ENCODE measurements at regions not wholly inside any gene's neighbourhood (a gene's known extent, or its start where the extent isn't known, plus 50 kb on each side); places are given as distances from the start of the nearest gene placed in this dataset.
A peak's percentile ranks its signal among the peaks of the same experiment; 100 is the strongest.

- no peak for DNase-seq (ENCODE audit: low read depth)
Measured at GRCh38 chr5:113800686-113801085, 287.2 kb downstream of the YTHDC2 start.

GRCh38 chr5:113804264-113804663 is 290.8 kb downstream of the YTHDC2 start:
- no peak for DNase-seq (ENCODE audit: low read depth)

- DNase-seq (ENCODE audit: low read depth) = no peak
Measured at GRCh38 chr5:113804943-113805342, 291.4 kb downstream of the YTHDC2 start.

- peak; percentile 39 for DNase-seq (ENCODE audit: low read depth)
Measured at GRCh38 chr5:113806250-113806649, 292.8 kb downstream of the YTHDC2 start.

GRCh38 chr5:113806904-113807303 is 293.4 kb downstream of the YTHDC2 start:
- peak; percentile 8 for DNase-seq (ENCODE audit: low read depth)

GRCh38 chr5:113807427-113807991 is 294.0 kb downstream of the YTHDC2 start:
- DNase-seq (ENCODE audit: low read depth) = peak; percentile 18

GRCh38 chr5:113808956-113809355 is 295.5 kb downstream of the YTHDC2 start:
- DNase-seq (ENCODE audit: low read depth) = no peak

GRCh38 chr5:113809626-113810025 is 296.1 kb downstream of the YTHDC2 start:
- no peak for DNase-seq (ENCODE audit: low read depth)

GRCh38 chr5:113813466-113813865 is 300.0 kb downstream of the YTHDC2 start:
- no peak for DNase-seq (ENCODE audit: low read depth)

- no peak for DNase-seq (ENCODE audit: low read depth)
Measured at GRCh38 chr5:113817683-113818082, 304.2 kb downstream of the YTHDC2 start.

GRCh38 chr5:113823696-113824095 is 310.2 kb downstream of the YTHDC2 start:
- no peak for DNase-seq (ENCODE audit: low read depth)

GRCh38 chr5:113824307-113824706 is 310.8 kb downstream of the YTHDC2 start:
- no peak for DNase-seq (ENCODE audit: low read depth)

- no peak for DNase-seq (ENCODE audit: low read depth)
Measured at GRCh38 chr5:113825176-113825575, 311.7 kb downstream of the YTHDC2 start.

GRCh38 chr5:113846941-113847340 is 333.4 kb downstream of the YTHDC2 start:
- no peak for DNase-seq (ENCODE audit: low read depth)

- no peak for DNase-seq (ENCODE audit: low read depth)
Measured at GRCh38 chr5:113864437-113864836, 350.9 kb downstream of the YTHDC2 start.

- DNase-seq (ENCODE audit: low read depth) = no peak
Measured at GRCh38 chr5:113866763-113867162, 353.3 kb downstream of the YTHDC2 start.

GRCh38 chr5:113869611-113870010 is 356.1 kb downstream of the YTHDC2 start:
- no peak for DNase-seq (ENCODE audit: low read depth)

- DNase-seq (ENCODE audit: low read depth) = no peak
Measured at GRCh38 chr5:113871972-113872371, 358.5 kb downstream of the YTHDC2 start.

GRCh38 chr5:113875096-113875495 is 361.6 kb downstream of the YTHDC2 start:
- DNase-seq (ENCODE audit: low read depth) = no peak

- no peak for DNase-seq (ENCODE audit: low read depth)
Measured at GRCh38 chr5:113891491-113891890, 378.0 kb downstream of the YTHDC2 start.

GRCh38 chr5:113896789-113897188 is 383.3 kb downstream of the YTHDC2 start:
- DNase-seq (ENCODE audit: low read depth) = no peak

- DNase-seq (ENCODE audit: low read depth) = no peak
Measured at GRCh38 chr5:113897748-113898147, 384.3 kb downstream of the YTHDC2 start.

- DNase-seq (ENCODE audit: low read depth) = no peak
Measured at GRCh38 chr5:113900141-113900540, 386.6 kb downstream of the YTHDC2 start.

GRCh38 chr5:113900816-113901215 is 387.3 kb downstream of the YTHDC2 start:
- DNase-seq (ENCODE audit: low read depth) = no peak

- no peak for DNase-seq (ENCODE audit: low read depth)
Measured at GRCh38 chr5:113901718-113902117, 388.2 kb downstream of the YTHDC2 start.

Data from fibroblast of the conjunctiva (primary cell).